Thyroid gland (tissue), 4 donors: ENCODE measurements at regions not wholly inside any gene's neighbourhood (a gene's known extent, or its start where the extent isn't known, plus 50 kb on each side); places are given as distances from the start of the nearest gene placed in this dataset.
A peak's percentile ranks its signal among the peaks of the same experiment; 100 is the strongest.

Source experiments
- DNase-seq, 2 donors: peaks; one replicate each; pipeline ENCODE4 v3.0.0-alpha.2; 2019
- H3K27ac ChIP-seq, 3 donors: fragments of 200-600 bp; sonication (generic); 1 replicate in 2 of 3; 2 replicates in 1 of 3; pipeline ENCODE4 v1.5.1; 2016 to 2019; ENCODE audit warnings: mild to moderate bottlenecking in 1 of 3, moderate library complexity in 1 of 3
- H3K27me3 ChIP-seq: fragments of 200-600 bp; sonication (generic); one replicate; pipeline ENCODE4 v1.5.1; 2019
- H3K36me3 ChIP-seq, 2 donors: fragments of 200-600 bp; sonication (generic); one replicate each; pipeline ENCODE4 v1.5.1; 2016 to 2019
- H3K4me1 ChIP-seq, 2 donors: fragments of 200-600 bp; sonication (generic); one replicate each; pipeline ENCODE4 v1.5.1; 2017 to 2019
- H3K4me3 ChIP-seq, 3 donors: fragments of 200-600 bp; sonication (generic); replicated peaks in 1 of 3; 1 replicate in 2 of 3; 2 replicates in 1 of 3; pipeline ENCODE4 v1.5.1; 2016; ENCODE audit warnings: mild to moderate bottlenecking in 1 of 3
- H3K9me3 ChIP-seq: fragments of 200-600 bp; sonication (generic); one replicate; pipeline ENCODE4 v1.5.1; 2017
- POLR2A ChIP-seq, 2 donors: fragments of 450-650 bp; IDR thresholded peaks; one replicate each; pipeline ENCODE4 v1.6.1; 2017; ENCODE audit warnings: antibody characterized with exemption in 2 of 2, mild to moderate bottlenecking in 2 of 2, moderate library complexity in 1 of 2
- WGBS, 2 donors: methylation state at CpG; one replicate each; pipeline ENCODE4 v1.1.5; 2017; 5-methylcytosine and 5-hydroxymethylcytosine counted together
- intact Hi-C: fragments of 100-400 bp; cut with DNase I; formaldehyde crosslinking; loops from one replicate; pipeline ENCODE4 v1.15.1; 2023
- TF ChIP-seq, protein P1 (sequence below), 6 experiments: fragments of 200-600 bp in 3 of 6; fragments of 450-650 bp in 3 of 6; sonication (generic) in 3 of 6; IDR thresholded peaks; one replicate each; pipeline ENCODE4 v1.5.1; 2016 to 2019; ENCODE audit warnings: antibody characterized with exemption in 6 of 6, mild to moderate bottlenecking in 2 of 6, inconsistent platforms in 1 of 6, moderate library complexity in 1 of 6

DNA sequence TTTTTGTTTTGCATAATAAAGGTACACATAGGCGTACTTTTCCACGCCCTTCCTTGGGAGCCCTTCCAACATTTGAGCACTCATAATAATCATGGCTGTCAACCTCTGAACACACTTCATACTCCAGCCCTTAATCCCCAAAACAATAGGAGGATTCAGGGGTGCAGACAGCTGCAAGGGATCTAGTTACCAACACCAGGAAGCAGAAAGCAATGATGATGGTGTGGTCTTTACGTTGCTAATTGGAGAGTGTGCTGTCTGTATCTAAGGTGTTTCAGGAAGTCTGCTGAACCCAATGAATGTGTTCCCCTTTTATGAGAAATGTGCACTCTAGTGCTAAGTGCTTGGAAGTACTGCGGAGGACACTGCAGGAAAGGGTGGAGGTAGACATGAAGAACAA lies 60.3 kb upstream of the PDZRN3 start:
- DNase-seq, result no peak
- TF ChIP-seq, protein P1, sequence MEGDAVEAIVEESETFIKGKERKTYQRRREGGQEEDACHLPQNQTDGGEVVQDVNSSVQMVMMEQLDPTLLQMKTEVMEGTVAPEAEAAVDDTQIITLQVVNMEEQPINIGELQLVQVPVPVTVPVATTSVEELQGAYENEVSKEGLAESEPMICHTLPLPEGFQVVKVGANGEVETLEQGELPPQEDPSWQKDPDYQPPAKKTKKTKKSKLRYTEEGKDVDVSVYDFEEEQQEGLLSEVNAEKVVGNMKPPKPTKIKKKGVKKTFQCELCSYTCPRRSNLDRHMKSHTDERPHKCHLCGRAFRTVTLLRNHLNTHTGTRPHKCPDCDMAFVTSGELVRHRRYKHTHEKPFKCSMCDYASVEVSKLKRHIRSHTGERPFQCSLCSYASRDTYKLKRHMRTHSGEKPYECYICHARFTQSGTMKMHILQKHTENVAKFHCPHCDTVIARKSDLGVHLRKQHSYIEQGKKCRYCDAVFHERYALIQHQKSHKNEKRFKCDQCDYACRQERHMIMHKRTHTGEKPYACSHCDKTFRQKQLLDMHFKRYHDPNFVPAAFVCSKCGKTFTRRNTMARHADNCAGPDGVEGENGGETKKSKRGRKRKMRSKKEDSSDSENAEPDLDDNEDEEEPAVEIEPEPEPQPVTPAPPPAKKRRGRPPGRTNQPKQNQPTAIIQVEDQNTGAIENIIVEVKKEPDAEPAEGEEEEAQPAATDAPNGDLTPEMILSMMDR (IDR thresholded peaks at IDR 0.05), result no peak
- no peak for TF ChIP-seq POLR2A (IDR thresholded peaks at IDR 0.05)
- intact Hi-C loops, result no loop called here
- H3K27me3 ChIP-seq, result no peaks in the 10 kb centered on the region
- no peaks in the 10 kb centered on the region for H3K36me3 ChIP-seq
- H3K4me3 ChIP-seq, result no peak overlapping the region
- no peaks in the 10 kb centered on the region for H3K9me3 ChIP-seq
- WGBS, 2 donors, result 70 to 83% methylated on average over 4 of the region's 4 CpGs
- no peak overlapping the region for H3K27ac ChIP-seq
- H3K4me1 ChIP-seq, result no peaks in the 10 kb centered on the region

DNA sequence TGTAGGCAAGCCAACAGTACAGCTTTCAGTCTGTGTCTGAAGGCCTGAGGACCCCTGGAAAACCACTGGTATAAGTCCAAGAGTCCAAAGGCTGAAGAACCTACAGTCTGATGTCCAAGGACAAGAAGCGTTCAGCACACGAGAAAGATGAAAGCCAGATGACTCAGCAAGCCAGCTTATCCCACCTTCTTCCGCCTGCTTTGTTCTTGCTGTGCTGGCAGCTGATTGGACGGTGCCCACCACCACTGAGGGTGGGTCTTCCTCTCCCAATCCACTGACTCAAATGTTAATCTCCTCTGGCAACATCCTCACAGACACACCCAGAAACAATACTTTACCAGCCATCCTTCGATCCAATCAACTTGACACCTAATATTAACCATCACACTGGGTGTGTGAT lies 59.0 kb upstream of the PDZRN3 start:
- WGBS, 2 donors, result 87 to 90% methylated on average over 5 of the region's 5 CpGs
- Histone ChIP-seq H3K4me1 (no peaks in the 10 kb centered on the region), H3K27ac (no peak overlapping the region), H3K27me3 (no peaks in the 10 kb centered on the region), H3K4me3 (no peak overlapping the region), H3K9me3 (no peaks in the 10 kb centered on the region), H3K36me3 (no peaks in the 10 kb centered on the region)
- intact Hi-C loops, result no loop called here
- DNase-seq, result no peak
- TF ChIP-seq POLR2A (IDR thresholded peaks at IDR 0.05), result no peak
- TF ChIP-seq, protein P1 (IDR thresholded peaks at IDR 0.05), result no peak

DNA sequence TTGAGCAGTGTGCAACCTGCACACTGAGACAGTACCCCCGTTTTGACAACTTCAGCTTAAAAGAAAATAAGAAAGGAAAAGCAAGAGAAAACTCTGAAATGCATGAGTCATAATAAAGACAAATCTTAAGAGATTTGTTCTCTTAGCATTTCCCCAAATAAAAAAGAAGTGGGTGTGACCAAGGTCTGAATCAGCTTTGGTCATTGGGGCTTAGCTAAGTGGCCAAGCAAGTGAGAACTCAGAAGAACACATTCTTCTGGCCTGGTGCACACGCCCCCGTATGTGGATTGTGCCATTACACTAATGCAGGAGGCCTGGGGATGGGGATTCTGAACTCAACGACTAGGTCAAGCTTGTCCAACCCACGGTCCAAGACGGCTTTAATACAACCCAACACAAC lies 56.9 kb upstream of the PDZRN3 start:
- H3K27ac ChIP-seq, result no peak overlapping the region
- H3K27me3 ChIP-seq, result no peaks in the 10 kb centered on the region
- WGBS, 2 donors, result 48 to 51% methylated on average over 6 of the region's 6 CpGs
- H3K4me3 ChIP-seq, result no peak overlapping the region
- no peaks in the 10 kb centered on the region for H3K36me3 ChIP-seq
- intact Hi-C loops, result no loop called here
- no peaks in the 10 kb centered on the region for H3K4me1 ChIP-seq
- peak; percentile 4 to 43 for DNase-seq
- H3K9me3 ChIP-seq, result no peaks in the 10 kb centered on the region
- TF ChIP-seq POLR2A (IDR thresholded peaks at IDR 0.05), result no peak
- TF ChIP-seq, protein P1 (IDR thresholded peaks at IDR 0.05), result no peak

DNA sequence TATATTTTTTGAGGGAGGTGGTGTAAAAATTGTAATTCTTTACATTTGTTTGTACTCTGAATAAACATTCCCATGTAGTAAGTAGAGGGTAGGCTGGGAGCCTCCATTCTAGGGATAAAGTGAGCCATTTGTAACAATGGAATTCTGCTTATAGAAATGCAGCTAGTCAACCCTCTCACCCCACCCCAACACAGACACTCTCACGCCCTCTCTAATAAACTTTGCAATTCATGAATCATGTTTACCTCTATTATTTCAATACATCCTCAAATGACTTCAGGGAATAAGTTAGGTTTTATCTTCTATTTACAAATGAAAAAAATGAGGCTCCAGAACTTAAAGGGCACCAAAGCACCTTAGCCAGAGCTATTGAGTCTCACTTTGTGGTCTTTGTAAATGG lies 56.5 kb upstream of the PDZRN3 start:
- no peak for DNase-seq
- Histone ChIP-seq H3K27me3 (no peaks in the 10 kb centered on the region), H3K4me3 (no peak overlapping the region), H3K36me3 (no peaks in the 10 kb centered on the region), H3K4me1 (no peaks in the 10 kb centered on the region), H3K27ac (no peak overlapping the region), H3K9me3 (no peaks in the 10 kb centered on the region)
- WGBS, 2 donors, result 92 to 97% methylated on average over 1 of the region's 1 CpG
- intact Hi-C loops, result no loop called here
- TF ChIP-seq, protein P1 (IDR thresholded peaks at IDR 0.05), result no peak
- no peak for TF ChIP-seq POLR2A (IDR thresholded peaks at IDR 0.05)

DNA sequence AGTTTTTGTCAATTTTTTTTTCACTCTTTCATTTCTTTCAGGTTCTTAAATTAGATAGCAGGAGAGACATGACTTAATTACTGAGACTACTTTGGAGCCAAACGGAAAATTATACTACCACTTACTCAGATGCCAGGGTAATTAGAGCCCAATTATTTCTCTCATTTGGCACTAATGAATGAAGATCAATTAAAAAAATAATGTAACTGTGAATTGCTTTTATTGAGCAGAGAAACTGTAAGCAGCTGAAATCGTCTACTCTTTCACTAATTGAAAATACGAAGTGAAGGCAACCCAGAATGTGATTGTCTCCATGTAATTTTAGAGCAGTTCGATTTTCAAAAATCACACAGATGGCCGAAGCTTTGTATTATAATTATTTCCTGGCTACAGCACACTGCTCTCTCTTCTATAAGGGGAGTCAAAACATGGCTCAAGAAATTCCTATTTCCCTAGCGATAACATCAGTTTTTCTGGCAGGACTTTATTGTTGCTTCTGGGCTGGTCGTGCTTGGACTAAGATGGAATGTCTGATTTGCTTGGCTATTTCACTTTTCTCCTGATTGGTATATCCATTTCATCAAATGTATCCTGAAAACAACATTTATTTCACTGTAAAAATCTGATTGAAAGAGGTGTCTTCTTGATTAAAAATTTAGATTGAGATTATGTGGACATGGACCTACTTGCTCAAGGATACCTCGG lies 55.8 kb upstream of the PDZRN3 start:
- H3K36me3 ChIP-seq, result no peaks in the 10 kb centered on the region
- no peaks in the 10 kb centered on the region for H3K27me3 ChIP-seq
- H3K4me1 ChIP-seq, result no peaks in the 10 kb centered on the region
- no peak overlapping the region for H3K27ac ChIP-seq
- no peaks in the 10 kb centered on the region for H3K9me3 ChIP-seq
- H3K4me3 ChIP-seq, result no peak overlapping the region
- intact Hi-C loops, result no loop called here
- DNase-seq, result no peak
- WGBS, 2 donors, result 61 to 63% methylated on average over 8 of the region's 8 CpGs
- TF ChIP-seq POLR2A (IDR thresholded peaks at IDR 0.05), result no peak
- TF ChIP-seq, protein P1 (IDR thresholded peaks at IDR 0.05), result no peak
